Lung (tissue), 11 donors: ENCODE measurements at regions not wholly inside any gene's neighbourhood (a gene's known extent, or its start where the extent isn't known, plus 50 kb on each side); places are given as distances from the start of the nearest gene placed in this dataset.

Experiments used
- ATAC-seq: fragments of 200-7000 bp; cut with Tn5 transposase; one replicate; pipeline ENCODE4 v1.9.1; 2020; ENCODE audit warnings: moderate number of reproducible peaks; ENCODE audit not compliant: insufficient read depth, low FRiP score
- DNase-seq, 3 donors: peaks; one replicate each; pipeline ENCODE4 v3.0.0-alpha.2; 2013 to 2017
- H3K27ac ChIP-seq, 2 donors: one replicate each; pipeline ENCODE4 v1.5.1; 2013; ENCODE audit warnings: mild to moderate bottlenecking in 2 of 2, moderate library complexity in 2 of 2, control low read depth in 1 of 2, inconsistent platforms in 1 of 2, low read depth in 1 of 2, low read length in 1 of 2
- H3K27me3 ChIP-seq, 3 donors: one replicate each; pipeline ENCODE4 v1.5.1; 2013; ENCODE audit warnings: low read length in 2 of 3; ENCODE audit not compliant: control insufficient read depth in 3 of 3, insufficient read depth in 3 of 3
- H3K36me3 ChIP-seq, 4 donors: one replicate each; pipeline ENCODE4 v1.5.1; 2013; ENCODE audit warnings: low read length in 4 of 4, mild to moderate bottlenecking in 1 of 4, moderate library complexity in 1 of 4; ENCODE audit not compliant: control insufficient read depth in 4 of 4, insufficient read depth in 4 of 4
- H3K4me1 ChIP-seq, 5 donors: one replicate each; pipeline ENCODE4 v1.5.1; 2013; ENCODE audit warnings: low read length in 5 of 5, mild to moderate bottlenecking in 2 of 5, moderate library complexity in 1 of 5; ENCODE audit not compliant: control insufficient read depth in 5 of 5, insufficient read depth in 5 of 5
- H3K4me3 ChIP-seq: one replicate; pipeline ENCODE4 v1.5.1; 2013; ENCODE audit warnings: mild to moderate bottlenecking, control low read depth, moderate library complexity
- H3K9ac ChIP-seq, 2 donors: one replicate each; pipeline ENCODE4 v1.5.1; 2013; ENCODE audit warnings: low read length in 2 of 2, control low read depth in 1 of 2; ENCODE audit not compliant: insufficient read depth in 1 of 2
- H3K9me3 ChIP-seq, 4 donors: one replicate each; pipeline ENCODE4 v1.5.1; 2013; ENCODE audit warnings: low read length in 3 of 4, mild to moderate bottlenecking in 1 of 4, moderate library complexity in 1 of 4; ENCODE audit not compliant: control insufficient read depth in 4 of 4, insufficient read depth in 3 of 4
- WGBS, 2 donors: extraction: QIAGEN DNeasy Blood & Tissue Kit; methylation state at CpG; one replicate each; pipeline ENCODE4 v1.1.7; 2013; 5-methylcytosine and 5-hydroxymethylcytosine counted together
- TF ChIP-seq, protein P1 (sequence below): IDR thresholded peaks from 2 replicates; pipeline ENCODE4 v1.5.1; 2012; ENCODE audit warnings: mild to moderate bottlenecking; ENCODE audit errors: control extremely low read depth, extremely low read depth
- donor health status: control.
- donor health status: control.
- donor health status: Bipolar disorder and iron deficiency.
- donor health status: healthy.
- donor health status: DM: yes; HTN: yes; CAD: no.

DNA sequence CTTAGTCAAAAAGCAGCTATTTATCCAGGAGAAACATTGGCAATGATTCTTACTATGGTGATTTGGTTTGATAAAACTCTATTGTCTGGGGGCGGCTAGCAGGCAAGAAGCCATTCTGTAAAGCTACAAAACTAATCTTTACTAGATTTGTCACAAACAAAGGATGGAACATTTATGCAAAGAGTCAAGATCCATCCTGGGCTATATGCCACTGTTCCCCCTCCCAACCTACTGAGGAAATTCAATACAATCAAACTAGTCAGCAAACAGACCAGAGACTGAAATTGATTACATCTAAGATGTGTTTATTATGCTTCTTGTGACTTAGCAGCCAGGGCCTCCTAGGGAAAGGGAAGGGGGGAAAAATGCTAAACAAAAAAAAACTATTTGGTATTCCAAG, 397.6 kb downstream of the GPAM start:
- no peaks in the 10 kb centered on the region for H3K9me3 ChIP-seq
- ATAC-seq (no peak), DNase-seq (peak in 2 of 3 donors; percentile 28 to 36)
- H3K27ac ChIP-seq, result no peak overlapping the region
- no peak overlapping the region for H3K4me3 ChIP-seq
- TF ChIP-seq, protein P1, sequence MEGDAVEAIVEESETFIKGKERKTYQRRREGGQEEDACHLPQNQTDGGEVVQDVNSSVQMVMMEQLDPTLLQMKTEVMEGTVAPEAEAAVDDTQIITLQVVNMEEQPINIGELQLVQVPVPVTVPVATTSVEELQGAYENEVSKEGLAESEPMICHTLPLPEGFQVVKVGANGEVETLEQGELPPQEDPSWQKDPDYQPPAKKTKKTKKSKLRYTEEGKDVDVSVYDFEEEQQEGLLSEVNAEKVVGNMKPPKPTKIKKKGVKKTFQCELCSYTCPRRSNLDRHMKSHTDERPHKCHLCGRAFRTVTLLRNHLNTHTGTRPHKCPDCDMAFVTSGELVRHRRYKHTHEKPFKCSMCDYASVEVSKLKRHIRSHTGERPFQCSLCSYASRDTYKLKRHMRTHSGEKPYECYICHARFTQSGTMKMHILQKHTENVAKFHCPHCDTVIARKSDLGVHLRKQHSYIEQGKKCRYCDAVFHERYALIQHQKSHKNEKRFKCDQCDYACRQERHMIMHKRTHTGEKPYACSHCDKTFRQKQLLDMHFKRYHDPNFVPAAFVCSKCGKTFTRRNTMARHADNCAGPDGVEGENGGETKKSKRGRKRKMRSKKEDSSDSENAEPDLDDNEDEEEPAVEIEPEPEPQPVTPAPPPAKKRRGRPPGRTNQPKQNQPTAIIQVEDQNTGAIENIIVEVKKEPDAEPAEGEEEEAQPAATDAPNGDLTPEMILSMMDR, result no peak
- no peaks in the 10 kb centered on the region for H3K4me1 ChIP-seq
- no peaks in the 10 kb centered on the region for H3K36me3 ChIP-seq
- H3K9ac ChIP-seq, result no peak overlapping the region
- 62 to 74% methylated on average over 1 of the region's 1 CpG for WGBS, 2 donors
- H3K27me3 ChIP-seq, result no peaks in the 10 kb centered on the region

DNA sequence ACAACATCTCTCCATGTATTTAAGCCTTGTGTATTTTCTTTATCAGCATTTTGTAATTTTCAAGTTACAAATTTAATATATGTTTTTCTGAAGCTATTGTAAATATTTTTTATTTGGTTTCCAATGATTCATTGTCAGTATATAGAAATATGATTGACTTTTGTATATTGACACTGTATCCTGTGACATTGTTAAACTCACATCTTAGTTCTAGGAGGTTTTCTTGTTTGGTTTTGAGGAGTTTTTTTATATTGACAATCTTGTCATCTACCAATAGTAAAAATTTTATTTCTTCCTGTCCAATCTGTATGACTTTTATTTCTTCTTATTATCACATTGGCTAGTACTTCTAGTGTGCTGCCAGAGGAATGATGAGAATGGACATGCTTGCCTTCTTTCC, 393.7 kb downstream of the GPAM start:
- TF ChIP-seq, protein P1, result no peak
- Histone ChIP-seq H3K36me3 (no peaks in the 10 kb centered on the region), H3K4me3 (no peak overlapping the region), H3K9ac (no peak overlapping the region), H3K9me3 (no peaks in the 10 kb centered on the region), H3K27me3 (no peaks in the 10 kb centered on the region), H3K4me1 (no peaks in the 10 kb centered on the region), H3K27ac (no peak overlapping the region)
- no peak for DNase-seq
- no peak for ATAC-seq

DNA sequence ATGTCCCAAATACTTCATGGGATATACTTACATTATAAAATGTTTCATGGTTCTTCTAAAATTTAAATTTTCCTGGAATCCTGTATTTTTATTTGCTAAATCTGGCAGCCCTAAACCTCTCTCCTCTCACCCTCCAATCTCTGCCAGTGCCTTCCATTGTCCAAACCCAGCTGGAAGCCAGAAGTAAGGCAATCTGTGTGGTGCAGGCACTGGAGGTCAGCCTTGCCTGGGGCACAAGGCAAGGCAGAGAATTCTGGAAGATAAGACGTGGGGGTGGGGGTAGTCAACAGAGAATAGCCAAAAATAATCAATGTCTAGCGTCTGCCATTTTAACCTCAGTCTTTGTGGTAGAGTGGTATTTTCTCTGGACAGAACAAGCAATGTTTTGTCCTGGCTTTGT, 381.7 kb downstream of the GPAM start:
- H3K36me3 ChIP-seq, result no peaks in the 10 kb centered on the region
- no peak overlapping the region for H3K27ac ChIP-seq
- 64 to 81% methylated on average over 2 of the region's 2 CpGs for WGBS, 2 donors
- no peak for DNase-seq
- no peaks in the 10 kb centered on the region for H3K27me3 ChIP-seq
- ATAC-seq, result no peak
- H3K9me3 ChIP-seq, result no peaks in the 10 kb centered on the region
- H3K4me1 ChIP-seq, result no peaks in the 10 kb centered on the region
- no peak overlapping the region for H3K4me3 ChIP-seq
- TF ChIP-seq, protein P1, result no peak
- H3K9ac ChIP-seq, result no peak overlapping the region

DNA sequence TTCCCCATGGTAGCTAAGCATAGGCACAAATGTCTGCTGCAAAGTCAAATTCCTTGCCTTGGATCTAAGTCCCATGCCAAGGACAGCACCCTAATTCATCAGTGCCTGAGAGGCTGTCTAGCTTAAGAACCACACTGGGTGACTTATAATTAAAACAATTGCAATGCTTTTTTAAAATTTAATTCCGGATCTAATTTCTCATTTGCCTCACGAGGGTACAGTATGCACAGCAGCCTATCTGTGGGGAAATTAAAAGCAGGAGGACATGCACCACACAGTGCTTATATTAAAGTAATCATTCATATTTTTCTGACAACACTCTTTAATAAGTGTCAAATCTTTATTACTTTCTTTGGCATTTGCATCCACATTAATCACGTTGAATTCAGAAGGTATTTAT, 378.8 kb downstream of the GPAM start:
- H3K27me3 ChIP-seq, result no peaks in the 10 kb centered on the region
- no peak for DNase-seq

More for the DNA sequence above, 378.8 kb downstream of the GPAM start:
- H3K36me3 ChIP-seq, result no peaks in the 10 kb centered on the region
- no peak overlapping the region for H3K9ac ChIP-seq
- WGBS, 2 donors, result 69 to 75% methylated on average over 3 of the region's 3 CpGs
- no peak for ATAC-seq
- no peaks in the 10 kb centered on the region for H3K9me3 ChIP-seq
- no peaks in the 10 kb centered on the region for H3K4me1 ChIP-seq
- TF ChIP-seq, protein P1, result no peak
- H3K27ac ChIP-seq, result no peak overlapping the region
- H3K4me3 ChIP-seq, result no peak overlapping the region
